HG03045 (cell line): ENCODE measurements at regions not wholly inside any gene's neighbourhood (a gene's known extent, or its start where the extent isn't known, plus 50 kb on each side); places are given as distances from the start of the nearest gene placed in this dataset.

Experiments used
- ATAC-seq: cut with Tn5 transposase; IDR thresholded peaks from one replicate; pipeline ENCODE4 v1.9.1; 2021; ENCODE audit warnings: mild to moderate bottlenecking, moderate library complexity; ENCODE audit not compliant: unreplicated experiment

- no peak for ATAC-seq
Measured at GRCh38 chr3:99376926-99377325, 261.5 kb upstream of the COL8A1 start.

GRCh38 chr3:99373846-99374210 lies 264.6 kb upstream of the COL8A1 start:
- no peak for ATAC-seq

GRCh38 chr3:99373088-99373845 lies 265.1 kb upstream of the COL8A1 start:
- no peak for ATAC-seq

GRCh38 chr3:99366663-99367429 lies 271.5 kb upstream of the COL8A1 start:
- no peak for ATAC-seq

GRCh38 chr3:99365979-99366378 lies 272.4 kb upstream of the COL8A1 start:
- no peak for ATAC-seq

- ATAC-seq = no peak
Measured at GRCh38 chr3:99365396-99365795, 273.0 kb upstream of the COL8A1 start.

- no peak for ATAC-seq
Measured at GRCh38 chr3:99357131-99357530, 281.3 kb upstream of the COL8A1 start.

GRCh38 chr3:99356696-99357095 lies 281.7 kb upstream of the COL8A1 start:
- ATAC-seq = no peak

GRCh38 chr3:99355465-99355864 lies 282.9 kb upstream of the COL8A1 start:
- no peak for ATAC-seq

GRCh38 chr3:99352811-99353210 lies 285.6 kb upstream of the COL8A1 start:
- ATAC-seq = no peak

- no peak for ATAC-seq
Measured at GRCh38 chr3:99351122-99351521, 287.3 kb upstream of the COL8A1 start.

- ATAC-seq = no peak
Measured at GRCh38 chr3:99348451-99348850, 289.9 kb upstream of the COL8A1 start.

GRCh38 chr3:99344216-99344615 lies 294.2 kb upstream of the COL8A1 start:
- ATAC-seq = no peak

- ATAC-seq = no peak
Measured at GRCh38 chr3:99342383-99342782, 296.0 kb upstream of the COL8A1 start.

- ATAC-seq = no peak
Measured at GRCh38 chr3:99339222-99339621, 299.2 kb upstream of the COL8A1 start.

GRCh38 chr3:99332718-99333117 lies 305.7 kb upstream of the COL8A1 start:
- no peak for ATAC-seq

GRCh38 chr3:99332276-99332675 lies 306.1 kb upstream of the COL8A1 start:
- no peak for ATAC-seq

- ATAC-seq = no peak
Measured at GRCh38 chr3:99330924-99331532, 307.4 kb upstream of the COL8A1 start.

- ATAC-seq = no peak
Measured at GRCh38 chr3:99330281-99330680, 308.1 kb upstream of the COL8A1 start.

GRCh38 chr3:99325402-99325801 lies 313.0 kb upstream of the COL8A1 start:
- no peak for ATAC-seq

- ATAC-seq = no peak
Measured at GRCh38 chr3:99324636-99325203, 313.7 kb upstream of the COL8A1 start.

- no peak for ATAC-seq
Measured at GRCh38 chr3:99323940-99324339, 314.5 kb upstream of the COL8A1 start.
